ENCODE measurements at regions not wholly inside any gene's neighbourhood (a gene's known extent, or its start where the extent isn't known, plus 50 kb on each side); places are given as distances from the start of the nearest gene placed in this dataset.

DNA sequence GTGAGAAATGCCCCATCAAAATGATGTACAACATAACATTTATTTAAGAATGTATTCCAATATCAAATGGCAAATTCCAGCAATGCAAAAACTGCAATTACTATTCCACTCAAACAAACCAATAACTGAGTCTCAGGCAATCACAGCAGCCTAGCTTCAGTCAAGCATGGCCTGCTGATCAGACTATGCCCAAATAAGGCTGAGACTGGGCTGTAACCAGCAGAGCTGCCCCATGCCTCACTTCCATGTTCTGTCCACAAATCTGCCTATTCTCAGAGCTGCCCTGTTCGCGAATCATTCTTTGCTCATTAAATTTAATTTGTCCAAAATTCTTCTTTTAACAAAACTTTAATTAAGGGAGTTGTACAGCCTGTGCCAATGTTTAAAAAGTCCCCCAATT, 155.4 kb downstream of the FNDC1 start:
- Histone ChIP-seq H3K27ac (ENCODE audit: low read depth, low read length) (no peak overlapping the region), H3K4me2 (ENCODE audit: low read length) (no peak overlapping the region), H4K20me1 (ENCODE audit: control insufficient read depth, insufficient read depth, low read depth, low read length) (no peaks in the 10 kb centered on the region), H3F3A (ENCODE audit: control insufficient read depth, insufficient read depth) (no peaks in the 10 kb centered on the region), H3K36me3 (ENCODE audit: control insufficient read depth, low read length) (no peaks in the 10 kb centered on the region), H3K79me2 (ENCODE audit: control insufficient read depth, low read length) (no peaks in the 10 kb centered on the region), H3K9me3 (ENCODE audit: control insufficient read depth, insufficient read depth, low read length) (no peaks in the 10 kb centered on the region), H3K9me2 (replicated peaks; ENCODE audit: control insufficient read depth, low read length) (no peaks in the 10 kb centered on the region), H3K4me1 (ENCODE audit: control insufficient read depth, low read length) (no peaks in the 10 kb centered on the region), H3K4me3 (ENCODE audit: low read length) (no peak overlapping the region), H3K27me3 (ENCODE audit: control insufficient read depth, low read length) (peaks cover 13% of the 10 kb centered on the region)
- TF ChIP-seq, protein P1, sequence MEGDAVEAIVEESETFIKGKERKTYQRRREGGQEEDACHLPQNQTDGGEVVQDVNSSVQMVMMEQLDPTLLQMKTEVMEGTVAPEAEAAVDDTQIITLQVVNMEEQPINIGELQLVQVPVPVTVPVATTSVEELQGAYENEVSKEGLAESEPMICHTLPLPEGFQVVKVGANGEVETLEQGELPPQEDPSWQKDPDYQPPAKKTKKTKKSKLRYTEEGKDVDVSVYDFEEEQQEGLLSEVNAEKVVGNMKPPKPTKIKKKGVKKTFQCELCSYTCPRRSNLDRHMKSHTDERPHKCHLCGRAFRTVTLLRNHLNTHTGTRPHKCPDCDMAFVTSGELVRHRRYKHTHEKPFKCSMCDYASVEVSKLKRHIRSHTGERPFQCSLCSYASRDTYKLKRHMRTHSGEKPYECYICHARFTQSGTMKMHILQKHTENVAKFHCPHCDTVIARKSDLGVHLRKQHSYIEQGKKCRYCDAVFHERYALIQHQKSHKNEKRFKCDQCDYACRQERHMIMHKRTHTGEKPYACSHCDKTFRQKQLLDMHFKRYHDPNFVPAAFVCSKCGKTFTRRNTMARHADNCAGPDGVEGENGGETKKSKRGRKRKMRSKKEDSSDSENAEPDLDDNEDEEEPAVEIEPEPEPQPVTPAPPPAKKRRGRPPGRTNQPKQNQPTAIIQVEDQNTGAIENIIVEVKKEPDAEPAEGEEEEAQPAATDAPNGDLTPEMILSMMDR (IDR thresholded peaks at IDR 0.05; ENCODE audit: low read depth, low read length, poor library complexity, severe bottlenecking) = no peak
- no peak for TF ChIP-seq EZH2phosphoT487 (IDR thresholded peaks at IDR 0.05; ENCODE audit: borderline replicate concordance, low read length)
